Caco-2 (cell line): ENCODE measurements at regions not wholly inside any gene's neighbourhood (a gene's known extent, or its start where the extent isn't known, plus 50 kb on each side); places are given as distances from the start of the nearest gene placed in this dataset.

Experiments used
- BruUV-seq: library from RNA; stranded (reverse); fragments of 400-500 nt; replicated peaks from 2 replicates; lab custom pipeline; 2021; lab: Mats Ljungman, UMichigan
- CTCF ChIA-PET: fragments of 300-600 bp; sonication (Branson Sonifier 250); formaldehyde crosslinking; loops from one replicate; lab custom pipeline; 2022; ENCODE audit warnings: antibody characterized with exemption; lab: Charles Lee
- POLR2A ChIA-PET: fragments of 300-600 bp; sonication (Branson Sonifier 250); formaldehyde crosslinking; loops from one replicate; lab custom pipeline; 2022; ENCODE audit warnings: antibody characterized with exemption; lab: Charles Lee
- DNase-seq, 2 experiments: peaks; one replicate each; pipeline versions ENCODE4 v3.0.0 to v3.0.0-alpha.2; 2020 to 2022
- H3K27me3 ChIP-seq: replicated peaks from 2 replicates; pipeline ENCODE4 v1.6.0; 2011; ENCODE audit warnings: low read length; ENCODE audit not compliant: control insufficient read depth, insufficient read depth
- H3K36me3 ChIP-seq: 2 replicates; pipeline ENCODE4 v1.5.1; 2011; ENCODE audit warnings: low read length; ENCODE audit not compliant: control insufficient read depth, insufficient read depth
- H3K4me1 ChIP-seq: fragments of 250-450 bp; sonication (Bioruptor Pico); 2 replicates; pipeline ENCODE4 v1.5.1; 2020; ENCODE audit warnings: mild to moderate bottlenecking
- H3K4me3 ChIP-seq: 2 replicates; pipeline ENCODE4 v1.5.1; 2011; ENCODE audit warnings: low read depth, mild to moderate bottlenecking, control low read depth, low read length
- H3K9me3 ChIP-seq: fragments of 250-450 bp; sonication (Bioruptor Pico); 2 replicates; pipeline ENCODE4 v1.5.1; 2020; ENCODE audit warnings: mild to moderate bottlenecking, moderate library complexity
- H3K27ac Mint-ChIP-seq: one replicate; pipeline ENCODE4 v1.8.0; 2022; ENCODE audit warnings: mixed read lengths; ENCODE audit not compliant: unreplicated experiment
- H3K27me3 Mint-ChIP-seq: one replicate; pipeline ENCODE4 v1.8.0; 2022; ENCODE audit warnings: mixed read lengths; ENCODE audit not compliant: insufficient read depth, unreplicated experiment
- H3K36me3 Mint-ChIP-seq: one replicate; pipeline ENCODE4 v1.8.0; 2022; ENCODE audit warnings: mild to moderate bottlenecking, mixed read lengths; ENCODE audit not compliant: insufficient read depth, unreplicated experiment
- H3K4me1 Mint-ChIP-seq: one replicate; pipeline ENCODE4 v1.8.0; 2022; ENCODE audit warnings: low read depth, mixed read lengths; ENCODE audit not compliant: unreplicated experiment
- H3K4me3 Mint-ChIP-seq: one replicate; pipeline ENCODE4 v1.8.0; 2022; ENCODE audit warnings: mild to moderate bottlenecking, moderate library complexity, mixed read lengths; ENCODE audit not compliant: unreplicated experiment
- H3K9me3 Mint-ChIP-seq: one replicate; pipeline ENCODE4 v1.8.0; 2022; ENCODE audit warnings: mixed read lengths; ENCODE audit not compliant: unreplicated experiment
- intact Hi-C: fragments of 100-400 bp; cut with micrococcal nuclease; formaldehyde crosslinking; loops from one replicate; pipeline ENCODE4 v1.10.0; 2022; ENCODE audit not compliant: unreplicated experiment
- TF ChIP-seq, protein P1 (sequence below), 2 experiments: fragments of 200-600 bp in 1 of 2; IDR thresholded peaks; 1 replicate in 1 of 2; 2 replicates in 1 of 2; pipeline versions ENCODE4 v1.5.1 to v1.8.0; 2011 to 2022; ENCODE audit warnings: antibody characterized with exemption in 1 of 2, control low read depth in 1 of 2, inconsistent platforms in 1 of 2, low read depth in 1 of 2, low read length in 1 of 2, mild to moderate bottlenecking in 1 of 2, moderate library complexity in 1 of 2; ENCODE audit not compliant: insufficient read depth in 1 of 2, severe bottlenecking in 1 of 2, unreplicated experiment in 1 of 2

GRCh38 chr5:165296401-165297130, 1791.1 kb downstream of the MAT2B start:
- ChIA-PET CTCF (no interaction called here), POLR2A (no interaction called here)
- Histone ChIP-seq H3K36me3 (no peaks in the 10 kb centered on the region), H3K4me3 (no peak overlapping the region), H3K27me3 (no peaks in the 10 kb centered on the region), H3K4me1 (no peaks in the 10 kb centered on the region), H3K9me3 (no peaks in the 10 kb centered on the region)
- Mint-ChIP-seq H3K9me3 (no peaks in the 10 kb centered on the region), H3K4me1 (no peaks in the 10 kb centered on the region), H3K4me3 (no peak overlapping the region), H3K36me3 (no peaks in the 10 kb centered on the region), H3K27ac (no peak overlapping the region), H3K27me3 (no peaks in the 10 kb centered on the region)
- no TSS peak for BruUV-seq
- TF ChIP-seq, protein P1, sequence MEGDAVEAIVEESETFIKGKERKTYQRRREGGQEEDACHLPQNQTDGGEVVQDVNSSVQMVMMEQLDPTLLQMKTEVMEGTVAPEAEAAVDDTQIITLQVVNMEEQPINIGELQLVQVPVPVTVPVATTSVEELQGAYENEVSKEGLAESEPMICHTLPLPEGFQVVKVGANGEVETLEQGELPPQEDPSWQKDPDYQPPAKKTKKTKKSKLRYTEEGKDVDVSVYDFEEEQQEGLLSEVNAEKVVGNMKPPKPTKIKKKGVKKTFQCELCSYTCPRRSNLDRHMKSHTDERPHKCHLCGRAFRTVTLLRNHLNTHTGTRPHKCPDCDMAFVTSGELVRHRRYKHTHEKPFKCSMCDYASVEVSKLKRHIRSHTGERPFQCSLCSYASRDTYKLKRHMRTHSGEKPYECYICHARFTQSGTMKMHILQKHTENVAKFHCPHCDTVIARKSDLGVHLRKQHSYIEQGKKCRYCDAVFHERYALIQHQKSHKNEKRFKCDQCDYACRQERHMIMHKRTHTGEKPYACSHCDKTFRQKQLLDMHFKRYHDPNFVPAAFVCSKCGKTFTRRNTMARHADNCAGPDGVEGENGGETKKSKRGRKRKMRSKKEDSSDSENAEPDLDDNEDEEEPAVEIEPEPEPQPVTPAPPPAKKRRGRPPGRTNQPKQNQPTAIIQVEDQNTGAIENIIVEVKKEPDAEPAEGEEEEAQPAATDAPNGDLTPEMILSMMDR (IDR thresholded peaks at IDR 0.05; ENCODE audit: insufficient read depth in 1 of 2, low read depth in 1 of 2, low read length in 1 of 2, severe bottlenecking in 1 of 2, unreplicated experiment in 1 of 2) = no peak
- intact Hi-C loops = no loop called here
- DNase-seq = no peak

- ChIA-PET POLR2A (no interaction called here), CTCF (no interaction called here)
- Histone ChIP-seq H3K27me3 (no peaks in the 10 kb centered on the region), H3K36me3 (no peaks in the 10 kb centered on the region), H3K4me3 (no peak overlapping the region), H3K4me1 (no peaks in the 10 kb centered on the region), H3K9me3 (no peaks in the 10 kb centered on the region)
- Mint-ChIP-seq H3K9me3 (no peaks in the 10 kb centered on the region), H3K4me3 (no peak overlapping the region), H3K4me1 (no peaks in the 10 kb centered on the region), H3K27me3 (peaks cover 4% of the 10 kb centered on the region), H3K27ac (no peak overlapping the region), H3K36me3 (no peaks in the 10 kb centered on the region)
- TF ChIP-seq, protein P1 (IDR thresholded peaks at IDR 0.05; ENCODE audit: insufficient read depth in 1 of 2, low read depth in 1 of 2, low read length in 1 of 2, severe bottlenecking in 1 of 2, unreplicated experiment in 1 of 2) = no peak
- intact Hi-C loops = no loop called here
- no peak for DNase-seq
- BruUV-seq = no TSS peak
Measured at GRCh38 chr5:165304193-165304827, 1798.9 kb downstream of the MAT2B start.

DNA sequence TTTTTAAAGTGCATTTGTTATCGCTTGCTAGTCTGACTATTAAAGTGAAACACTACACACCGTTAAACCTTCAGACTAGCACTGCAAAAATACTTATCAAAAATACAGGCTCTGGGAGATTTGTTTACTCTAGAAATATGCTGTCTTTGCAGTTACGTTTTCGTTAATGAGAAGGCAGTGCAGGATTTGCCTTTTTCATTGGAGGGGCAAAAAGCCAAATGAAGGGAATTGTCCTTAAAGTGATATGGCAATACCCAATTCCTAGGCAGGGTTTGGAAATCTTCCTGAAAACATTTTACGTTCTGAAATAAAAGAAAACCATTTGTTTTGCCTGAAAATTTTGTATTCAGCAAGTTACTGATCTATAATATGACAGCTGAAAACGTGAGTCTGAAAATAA, 1800.2 kb downstream of the MAT2B start:
- no peaks in the 10 kb centered on the region for H3K9me3 Mint-ChIP-seq
- H3K27ac Mint-ChIP-seq = no peak overlapping the region
- H3K4me3 ChIP-seq = no peak overlapping the region
- no peaks in the 10 kb centered on the region for H3K9me3 ChIP-seq
- no peak for DNase-seq
- TF ChIP-seq, protein P1 (IDR thresholded peaks at IDR 0.05; ENCODE audit: insufficient read depth in 1 of 2, low read depth in 1 of 2, low read length in 1 of 2, severe bottlenecking in 1 of 2, unreplicated experiment in 1 of 2) = no peak
- ChIA-PET CTCF (no interaction called here), POLR2A (no interaction called here)
- intact Hi-C loops = no loop called here
- no peaks in the 10 kb centered on the region for H3K36me3 Mint-ChIP-seq
- H3K36me3 ChIP-seq = no peaks in the 10 kb centered on the region
- no peaks in the 10 kb centered on the region for H3K4me1 Mint-ChIP-seq
- BruUV-seq = no TSS peak
- no peaks in the 10 kb centered on the region for H3K27me3 ChIP-seq
- no peak overlapping the region for H3K4me3 Mint-ChIP-seq
- H3K4me1 ChIP-seq = no peaks in the 10 kb centered on the region
- peaks cover 4% of the 10 kb centered on the region for H3K27me3 Mint-ChIP-seq
